GM18858 (cell line): ENCODE measurements at regions not wholly inside any gene's neighbourhood (a gene's known extent, or its start where the extent isn't known, plus 50 kb on each side); places are given as distances from the start of the nearest gene placed in this dataset.
"Not testable (repeated sequence)": the region's sequence is repeated elsewhere in the genome, so short reads cannot be mapped to it uniquely, and the experiment has no call there.

ENCODE experiments used
- ATAC-seq: cut with Tn5 transposase; IDR thresholded peaks from one replicate; pipeline ENCODE4 v1.9.1; 2021; ENCODE audit not compliant: unreplicated experiment

- no peak for ATAC-seq
These were observed 589.9 kb downstream of the DNAH5 start for GRCh38 chr5:13354611-13355010.

- ATAC-seq = no peak
These were observed 593.7 kb downstream of the DNAH5 start for GRCh38 chr5:13350767-13351166.

GRCh38 chr5:13348568-13348967 lies 595.9 kb downstream of the DNAH5 start:
- no peak for ATAC-seq

- ATAC-seq = no peak
These were observed 598.1 kb downstream of the DNAH5 start for GRCh38 chr5:13346401-13346800.

GRCh38 chr5:13339093-13339492 lies 605.4 kb downstream of the DNAH5 start:
- no peak for ATAC-seq

GRCh38 chr5:13335026-13335425 lies 609.5 kb downstream of the DNAH5 start:
- ATAC-seq = not testable (repeated sequence)

GRCh38 chr5:13331585-13331984 lies 612.9 kb downstream of the DNAH5 start:
- no peak for ATAC-seq

- no peak for ATAC-seq
These were observed 616.2 kb downstream of the DNAH5 start for GRCh38 chr5:13328316-13328715.

- ATAC-seq = no peak
These were observed 618.7 kb downstream of the DNAH5 start for GRCh38 chr5:13325765-13326164.

- ATAC-seq = no peak
These were observed 621.7 kb downstream of the DNAH5 start for GRCh38 chr5:13322769-13323168.

GRCh38 chr5:13317654-13318053 lies 626.8 kb downstream of the DNAH5 start:
- ATAC-seq = no peak

- ATAC-seq = no peak
These were observed 628.3 kb downstream of the DNAH5 start for GRCh38 chr5:13316176-13316575.

- ATAC-seq = no peak
These were observed 637.0 kb downstream of the DNAH5 start for GRCh38 chr5:13307480-13307879.

GRCh38 chr5:13303445-13303844 lies 641.0 kb downstream of the DNAH5 start:
- ATAC-seq = no peak

GRCh38 chr5:13278811-13279210 lies 665.7 kb downstream of the DNAH5 start:
- ATAC-seq = no peak

GRCh38 chr5:13278148-13278547 lies 666.3 kb downstream of the DNAH5 start:
- peak; percentile 47 for ATAC-seq

- no peak for ATAC-seq
These were observed 668.3 kb downstream of the DNAH5 start for GRCh38 chr5:13276156-13276555.

GRCh38 chr5:13263701-13264100 lies 680.8 kb downstream of the DNAH5 start:
- no peak for ATAC-seq

GRCh38 chr5:13253111-13253510 lies 691.4 kb downstream of the DNAH5 start:
- no peak for ATAC-seq

GRCh38 chr5:13252699-13253098 lies 691.8 kb downstream of the DNAH5 start:
- no peak for ATAC-seq

GRCh38 chr5:13251623-13252376 lies 692.7 kb downstream of the DNAH5 start:
- ATAC-seq = no peak

GRCh38 chr5:13250464-13251291 lies 693.8 kb downstream of the DNAH5 start:
- ATAC-seq = peak; percentile 85
